GM23338 (cell line): ENCODE measurements at regions not wholly inside any gene's neighbourhood (a gene's known extent, or its start where the extent isn't known, plus 50 kb on each side); places are given as distances from the start of the nearest gene placed in this dataset.
A peak's percentile ranks its signal among the peaks of the same experiment; 100 is the strongest.

Experiments used
- ATAC-seq: fragments of 200-7000 bp; cut with Tn5 transposase; 3 replicates; pipeline ENCODE4 v1.9.1; 2020
- DNase-seq: peaks from one replicate; pipeline ENCODE4 v3.0.0-alpha.2; 2015; ENCODE audit warnings: low spot score
- H2AFZ ChIP-seq: fragments of 200-600 bp; sonication (generic); 2 replicates; pipeline ENCODE4 v1.8.0; 2016; ENCODE audit warnings: antibody characterized with exemption, mild to moderate bottlenecking, moderate library complexity
- H3F3A ChIP-seq: fragments of 200-600 bp; sonication (generic); replicated peaks from 2 replicates; pipeline ENCODE4 v1.8.0; 2017; ENCODE audit warnings: antibody characterized with exemption, mixed run types, low read depth
- H3K27ac ChIP-seq: fragments of 200-600 bp; sonication (generic); 2 replicates; pipeline ENCODE4 v1.6.1; 2016; ENCODE audit warnings: low read depth
- H3K27me3 ChIP-seq: fragments of 200-600 bp; sonication (generic); 2 replicates; pipeline ENCODE4 v1.8.0; 2016; ENCODE audit warnings: mild to moderate bottlenecking, mixed run types, moderate library complexity; ENCODE audit not compliant: insufficient read depth
- H3K36me3 ChIP-seq: fragments of 200-600 bp; sonication (generic); 2 replicates; pipeline ENCODE4 v1.8.0; 2016; ENCODE audit warnings: mild to moderate bottlenecking; ENCODE audit not compliant: insufficient read depth
- H3K4me1 ChIP-seq: fragments of 200-600 bp; sonication (generic); 2 replicates; pipeline ENCODE4 v1.8.0; 2016; ENCODE audit warnings: mild to moderate bottlenecking, moderate library complexity; ENCODE audit not compliant: insufficient read depth
- H3K4me2 ChIP-seq: fragments of 200-600 bp; sonication (generic); 2 replicates; pipeline ENCODE4 v1.7.1; 2017; ENCODE audit warnings: mixed run types
- H3K4me3 ChIP-seq: fragments of 200-600 bp; sonication (generic); 2 replicates; pipeline ENCODE4 v1.6.1; 2016; ENCODE audit warnings: mixed run types
- H3K79me2 ChIP-seq: fragments of 200-600 bp; sonication (generic); replicated peaks from 2 replicates; pipeline ENCODE4 v1.8.0; 2017; ENCODE audit warnings: mild to moderate bottlenecking; ENCODE audit not compliant: insufficient read depth
- H3K9me2 ChIP-seq: fragments of 200-600 bp; sonication (generic); 2 replicates; pipeline ENCODE4 v1.8.0; 2017; ENCODE audit not compliant: insufficient read depth
- H4K20me1 ChIP-seq: fragments of 200-600 bp; sonication (generic); replicated peaks from 2 replicates; pipeline ENCODE4 v1.8.0; 2017; ENCODE audit warnings: mild to moderate bottlenecking; ENCODE audit not compliant: insufficient read depth
- H3K27ac Mint-ChIP-seq: 2 replicates; pipeline ENCODE4 v1.8.0; 2020; ENCODE audit warnings: inconsistent platforms, mild to moderate bottlenecking, moderate library complexity, mixed read lengths
- H3K27me3 Mint-ChIP-seq: 3 replicates; pipeline ENCODE4 v1.8.0; 2022; ENCODE audit warnings: low read depth, mild to moderate bottlenecking, moderate library complexity, mixed read lengths, inconsistent platforms; ENCODE audit not compliant: insufficient read depth, poor library complexity
- H3K36me3 Mint-ChIP-seq: 3 replicates; pipeline ENCODE4 v1.8.0; 2021; ENCODE audit warnings: low read depth, mild to moderate bottlenecking, inconsistent platforms, moderate library complexity, mixed read lengths
- H3K4me1 Mint-ChIP-seq: 3 replicates; pipeline ENCODE4 v1.8.0; 2020; ENCODE audit warnings: mild to moderate bottlenecking, inconsistent platforms, mixed read lengths
- H3K4me3 Mint-ChIP-seq: 3 replicates; pipeline ENCODE4 v1.8.0; 2021; ENCODE audit warnings: moderate library complexity, mild to moderate bottlenecking, inconsistent platforms, mixed read lengths
- H3K9me3 Mint-ChIP-seq: 3 replicates; pipeline ENCODE4 v1.8.0; 2020; ENCODE audit warnings: moderate library complexity, mild to moderate bottlenecking, inconsistent platforms, mixed read lengths
- CREB1 ChIP-seq: fragments of 250-450 bp; sonication (Bioruptor Pico); IDR thresholded peaks from 2 replicates; pipeline ENCODE4 v1.5.0; 2020; ENCODE audit warnings: low read depth, mild to moderate bottlenecking, moderate library complexity
- EZH2 ChIP-seq: fragments of 200-600 bp; sonication (generic); IDR thresholded peaks from one replicate; pipeline ENCODE4 v1.8.0; 2017; ENCODE audit warnings: antibody characterized with exemption, mild to moderate bottlenecking, low read depth; ENCODE audit not compliant: unreplicated experiment
- EZH2phosphoT487 ChIP-seq: fragments of 200-600 bp; sonication (generic); IDR thresholded peaks from one replicate; pipeline ENCODE4 v1.8.1; 2018; ENCODE audit warnings: antibody characterized with exemption; ENCODE audit not compliant: unreplicated experiment
- JUNB ChIP-seq: IDR thresholded peaks from one replicate; pipeline ENCODE4 v1.6.1; 2016; ENCODE audit warnings: antibody characterized with exemption; ENCODE audit not compliant: unreplicated experiment
- NANOG ChIP-seq: IDR thresholded peaks from 2 replicates; pipeline ENCODE4 v1.6.1; 2016; ENCODE audit warnings: antibody characterized with exemption, borderline replicate concordance
- POLR2AphosphoS5 ChIP-seq: IDR thresholded peaks from 2 replicates; pipeline ENCODE4 v1.6.1; 2016; ENCODE audit warnings: antibody characterized with exemption, low read depth
- STAT1 ChIP-seq: IDR thresholded peaks from one replicate; pipeline ENCODE4 v1.6.1; 2016; ENCODE audit warnings: antibody characterized with exemption; ENCODE audit not compliant: unreplicated experiment
- ZNF114 ChIP-seq: fragments of 250-450 bp; sonication (Bioruptor Pico); IDR thresholded peaks from 2 replicates; pipeline ENCODE4 v1.5.0; 2020; ENCODE audit warnings: mild to moderate bottlenecking, moderate library complexity
- TF ChIP-seq, protein P1 (sequence below), 2 experiments: fragments of 200-600 bp in 1 of 2; sonication (generic) in 1 of 2; conservative IDR thresholded peaks; 2 replicates each; pipeline versions ENCODE4 v1.5.1 to v1.6.1; 2016 to 2017; ENCODE audit warnings: antibody characterized with exemption in 2 of 2, low read depth in 2 of 2, mild to moderate bottlenecking in 2 of 2, moderate library complexity in 1 of 2
- TF ChIP-seq, protein P2 (sequence below): fragments of 250-450 bp; sonication (Bioruptor Pico); IDR thresholded peaks from 2 replicates; pipeline ENCODE4 v1.5.0; 2020; ENCODE audit warnings: mild to moderate bottlenecking, moderate library complexity
- TF ChIP-seq, protein P3 (sequence below): IDR thresholded peaks from 2 replicates; pipeline ENCODE4 v1.6.1; 2016; ENCODE audit warnings: antibody characterized with exemption

DNA sequence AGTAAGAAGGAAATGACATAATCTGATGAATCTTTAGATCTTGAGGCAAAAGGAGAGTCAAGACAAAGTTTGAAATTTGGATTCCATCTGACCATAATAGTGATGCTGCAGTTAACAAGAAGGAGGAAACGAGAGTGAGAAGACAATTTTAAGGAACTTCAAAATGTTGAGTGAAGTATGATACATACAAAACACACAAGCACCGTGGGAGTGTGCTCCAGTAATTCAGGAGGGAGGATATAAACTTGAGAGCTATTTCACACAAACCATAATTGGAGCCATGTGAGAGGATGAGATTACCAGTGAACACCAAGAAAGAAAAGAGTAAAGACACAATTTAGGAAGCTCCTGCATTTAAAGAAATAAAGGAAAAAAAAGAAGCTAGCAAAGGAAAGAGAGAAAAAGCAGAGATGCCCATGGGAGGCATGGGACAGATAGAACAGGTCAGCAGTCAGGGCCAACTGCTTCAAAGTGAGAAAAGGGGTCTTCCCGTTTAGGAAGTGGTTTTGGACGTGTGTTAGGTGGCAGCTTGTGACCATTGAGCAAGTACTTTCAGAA, 150.7 kb upstream of the SLC7A11 start:
- H3K4me3 Mint-ChIP-seq = no peak overlapping the region
- H3F3A ChIP-seq = no peaks in the 10 kb centered on the region
- H3K4me1 ChIP-seq = 0 out of 2 replicates have a peak, but pooled peaks cover under 1% of the 10 kb centered on the region
- H3K27ac ChIP-seq = no peak overlapping the region
- DNase-seq (no peak), ATAC-seq (no peak)
- H3K9me3 Mint-ChIP-seq = no peaks in the 10 kb centered on the region
- H3K27me3 Mint-ChIP-seq = no peaks in the 10 kb centered on the region
- H3K27me3 ChIP-seq = no peaks in the 10 kb centered on the region
- no peak overlapping the region for H3K27ac Mint-ChIP-seq
- no peaks in the 10 kb centered on the region for H3K36me3 Mint-ChIP-seq
- no peak overlapping the region for H3K4me2 ChIP-seq
- no peaks in the 10 kb centered on the region for H4K20me1 ChIP-seq
- peak overlapping the region; percentile 12; the same call in 1 of the 2 replicates for H2AFZ ChIP-seq
- H3K79me2 ChIP-seq = no peaks in the 10 kb centered on the region
- H3K9me2 ChIP-seq = no peaks in the 10 kb centered on the region
- no peak overlapping the region for H3K4me3 ChIP-seq
- TF ChIP-seq EZH2 = no peak
- TF ChIP-seq STAT1 = no peak
- no peaks in the 10 kb centered on the region for H3K4me1 Mint-ChIP-seq
- no peaks in the 10 kb centered on the region for H3K36me3 ChIP-seq

DNA sequence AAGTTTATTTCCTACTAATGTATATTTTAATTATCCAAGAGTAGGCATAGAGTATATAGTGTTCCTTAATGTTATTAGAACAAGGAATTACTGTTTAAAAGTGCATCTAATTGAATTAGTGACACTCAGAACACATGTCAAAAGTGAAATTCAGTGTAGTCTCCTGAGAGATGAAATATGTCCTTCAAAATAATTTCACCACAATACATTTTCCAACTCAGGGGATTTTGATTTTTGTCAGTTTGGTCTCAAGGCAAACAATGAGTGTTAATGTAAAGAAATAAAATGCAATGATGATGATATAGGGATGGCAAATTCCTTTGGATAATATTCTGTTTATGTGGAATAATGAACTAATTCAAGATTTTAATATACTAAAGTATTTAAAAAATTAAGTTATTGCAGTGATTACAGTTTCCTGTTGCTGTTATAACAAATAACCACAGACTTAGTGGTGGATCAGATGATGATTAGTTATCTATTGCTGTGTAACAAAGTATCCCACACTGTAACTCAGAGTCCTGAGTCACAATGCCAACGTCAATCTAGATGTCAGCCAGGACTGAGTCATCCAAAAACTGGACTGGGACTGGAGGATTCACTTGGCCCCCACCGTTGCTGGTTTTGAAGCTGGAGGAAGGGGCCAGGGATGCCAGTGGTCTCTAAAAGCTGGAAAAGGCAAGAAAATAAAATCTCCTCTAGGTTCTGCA, 148.0 kb upstream of the SLC7A11 start:
- no peaks in the 10 kb centered on the region for H3K27me3 ChIP-seq
- no peaks in the 10 kb centered on the region for H3K9me3 Mint-ChIP-seq
- H3K4me3 Mint-ChIP-seq = no peak overlapping the region
- no peaks in the 10 kb centered on the region for H4K20me1 ChIP-seq
- no peak overlapping the region for H2AFZ ChIP-seq
- H3K27ac Mint-ChIP-seq = no peak overlapping the region
- H3K36me3 Mint-ChIP-seq = no peaks in the 10 kb centered on the region
- H3K36me3 ChIP-seq = no peaks in the 10 kb centered on the region
- no peak overlapping the region for H3K4me3 ChIP-seq
- no peaks in the 10 kb centered on the region for H3K79me2 ChIP-seq
- ATAC-seq (no peak), DNase-seq (no peak)
- H3K27me3 Mint-ChIP-seq = no peaks in the 10 kb centered on the region
- no peaks in the 10 kb centered on the region for H3F3A ChIP-seq
- no peaks in the 10 kb centered on the region for H3K9me2 ChIP-seq
- H3K4me2 ChIP-seq = no peak overlapping the region
- H3K4me1 Mint-ChIP-seq = no peaks in the 10 kb centered on the region
- no peaks in the 10 kb centered on the region for H3K4me1 ChIP-seq
- H3K27ac ChIP-seq = no peak overlapping the region
- TF ChIP-seq JUNB (no peak), EZH2phosphoT487 (no peak), CREB1 (no peak), ZNF114 (CRISPR knock-in tag) (no peak), NANOG (no peak), STAT1 (no peak), EZH2 (no peak), POLR2AphosphoS5 (no peak)
- TF ChIP-seq, protein P1, sequence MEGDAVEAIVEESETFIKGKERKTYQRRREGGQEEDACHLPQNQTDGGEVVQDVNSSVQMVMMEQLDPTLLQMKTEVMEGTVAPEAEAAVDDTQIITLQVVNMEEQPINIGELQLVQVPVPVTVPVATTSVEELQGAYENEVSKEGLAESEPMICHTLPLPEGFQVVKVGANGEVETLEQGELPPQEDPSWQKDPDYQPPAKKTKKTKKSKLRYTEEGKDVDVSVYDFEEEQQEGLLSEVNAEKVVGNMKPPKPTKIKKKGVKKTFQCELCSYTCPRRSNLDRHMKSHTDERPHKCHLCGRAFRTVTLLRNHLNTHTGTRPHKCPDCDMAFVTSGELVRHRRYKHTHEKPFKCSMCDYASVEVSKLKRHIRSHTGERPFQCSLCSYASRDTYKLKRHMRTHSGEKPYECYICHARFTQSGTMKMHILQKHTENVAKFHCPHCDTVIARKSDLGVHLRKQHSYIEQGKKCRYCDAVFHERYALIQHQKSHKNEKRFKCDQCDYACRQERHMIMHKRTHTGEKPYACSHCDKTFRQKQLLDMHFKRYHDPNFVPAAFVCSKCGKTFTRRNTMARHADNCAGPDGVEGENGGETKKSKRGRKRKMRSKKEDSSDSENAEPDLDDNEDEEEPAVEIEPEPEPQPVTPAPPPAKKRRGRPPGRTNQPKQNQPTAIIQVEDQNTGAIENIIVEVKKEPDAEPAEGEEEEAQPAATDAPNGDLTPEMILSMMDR (conservative IDR thresholded peaks at IDR 0.05; ENCODE audit: low read depth in 2 of 2) = no peak
- TF ChIP-seq, protein P2, sequence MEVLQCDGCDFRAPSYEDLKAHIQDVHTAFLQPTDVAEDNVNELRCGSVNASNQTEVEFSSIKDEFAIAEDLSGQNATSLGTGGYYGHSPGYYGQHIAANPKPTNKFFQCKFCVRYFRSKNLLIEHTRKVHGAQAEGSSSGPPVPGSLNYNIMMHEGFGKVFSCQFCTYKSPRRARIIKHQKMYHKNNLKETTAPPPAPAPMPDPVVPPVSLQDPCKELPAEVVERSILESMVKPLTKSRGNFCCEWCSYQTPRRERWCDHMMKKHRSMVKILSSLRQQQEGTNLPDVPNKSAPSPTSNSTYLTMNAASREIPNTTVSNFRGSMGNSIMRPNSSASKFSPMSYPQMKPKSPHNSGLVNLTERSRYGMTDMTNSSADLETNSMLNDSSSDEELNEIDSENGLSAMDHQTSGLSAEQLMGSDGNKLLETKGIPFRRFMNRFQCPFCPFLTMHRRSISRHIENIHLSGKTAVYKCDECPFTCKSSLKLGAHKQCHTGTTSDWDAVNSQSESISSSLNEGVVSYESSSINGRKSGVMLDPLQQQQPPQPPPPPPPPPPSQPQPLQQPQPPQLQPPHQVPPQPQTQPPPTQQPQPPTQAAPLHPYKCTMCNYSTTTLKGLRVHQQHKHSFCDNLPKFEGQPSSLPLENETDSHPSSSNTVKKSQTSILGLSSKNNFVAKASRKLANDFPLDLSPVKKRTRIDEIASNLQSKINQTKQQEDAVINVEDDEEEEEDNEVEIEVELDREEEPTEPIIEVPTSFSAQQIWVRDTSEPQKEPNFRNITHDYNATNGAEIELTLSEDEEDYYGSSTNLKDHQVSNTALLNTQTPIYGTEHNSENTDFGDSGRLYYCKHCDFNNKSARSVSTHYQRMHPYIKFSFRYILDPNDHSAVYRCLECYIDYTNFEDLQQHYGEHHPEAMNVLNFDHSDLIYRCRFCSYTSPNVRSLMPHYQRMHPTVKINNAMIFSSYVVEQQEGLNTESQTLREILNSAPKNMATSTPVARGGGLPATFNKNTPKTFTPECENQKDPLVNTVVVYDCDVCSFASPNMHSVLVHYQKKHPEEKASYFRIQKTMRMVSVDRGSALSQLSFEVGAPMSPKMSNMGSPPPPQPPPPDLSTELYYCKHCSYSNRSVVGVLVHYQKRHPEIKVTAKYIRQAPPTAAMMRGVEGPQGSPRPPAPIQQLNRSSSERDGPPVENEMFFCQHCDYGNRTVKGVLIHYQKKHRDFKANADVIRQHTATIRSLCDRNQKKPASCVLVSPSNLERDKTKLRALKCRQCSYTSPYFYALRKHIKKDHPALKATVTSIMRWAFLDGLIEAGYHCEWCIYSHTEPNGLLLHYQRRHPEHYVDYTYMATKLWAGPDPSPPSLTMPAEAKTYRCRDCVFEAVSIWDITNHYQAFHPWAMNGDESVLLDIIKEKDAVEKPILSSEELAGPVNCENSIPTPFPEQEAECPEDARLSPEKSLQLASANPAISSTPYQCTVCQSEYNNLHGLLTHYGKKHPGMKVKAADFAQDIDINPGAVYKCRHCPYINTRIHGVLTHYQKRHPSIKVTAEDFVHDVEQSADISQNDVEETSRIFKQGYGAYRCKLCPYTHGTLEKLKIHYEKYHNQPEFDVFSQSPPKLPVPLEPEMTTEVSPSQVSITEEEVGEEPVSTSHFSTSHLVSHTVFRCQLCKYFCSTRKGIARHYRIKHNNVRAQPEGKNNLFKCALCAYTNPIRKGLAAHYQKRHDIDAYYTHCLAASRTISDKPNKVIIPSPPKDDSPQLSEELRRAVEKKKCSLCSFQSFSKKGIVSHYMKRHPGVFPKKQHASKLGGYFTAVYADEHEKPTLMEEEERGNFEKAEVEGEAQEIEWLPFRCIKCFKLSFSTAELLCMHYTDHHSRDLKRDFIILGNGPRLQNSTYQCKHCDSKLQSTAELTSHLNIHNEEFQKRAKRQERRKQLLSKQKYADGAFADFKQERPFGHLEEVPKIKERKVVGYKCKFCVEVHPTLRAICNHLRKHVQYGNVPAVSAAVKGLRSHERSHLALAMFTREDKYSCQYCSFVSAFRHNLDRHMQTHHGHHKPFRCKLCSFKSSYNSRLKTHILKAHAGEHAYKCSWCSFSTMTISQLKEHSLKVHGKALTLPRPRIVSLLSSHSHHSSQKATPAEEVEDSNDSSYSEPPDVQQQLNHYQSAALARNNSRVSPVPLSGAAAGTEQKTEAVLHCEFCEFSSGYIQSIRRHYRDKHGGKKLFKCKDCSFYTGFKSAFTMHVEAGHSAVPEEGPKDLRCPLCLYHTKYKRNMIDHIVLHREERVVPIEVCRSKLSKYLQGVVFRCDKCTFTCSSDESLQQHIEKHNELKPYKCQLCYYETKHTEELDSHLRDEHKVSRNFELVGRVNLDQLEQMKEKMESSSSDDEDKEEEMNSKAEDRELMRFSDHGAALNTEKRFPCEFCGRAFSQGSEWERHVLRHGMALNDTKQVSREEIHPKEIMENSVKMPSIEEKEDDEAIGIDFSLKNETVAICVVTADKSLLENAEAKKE = no peak
- TF ChIP-seq, protein P3, sequence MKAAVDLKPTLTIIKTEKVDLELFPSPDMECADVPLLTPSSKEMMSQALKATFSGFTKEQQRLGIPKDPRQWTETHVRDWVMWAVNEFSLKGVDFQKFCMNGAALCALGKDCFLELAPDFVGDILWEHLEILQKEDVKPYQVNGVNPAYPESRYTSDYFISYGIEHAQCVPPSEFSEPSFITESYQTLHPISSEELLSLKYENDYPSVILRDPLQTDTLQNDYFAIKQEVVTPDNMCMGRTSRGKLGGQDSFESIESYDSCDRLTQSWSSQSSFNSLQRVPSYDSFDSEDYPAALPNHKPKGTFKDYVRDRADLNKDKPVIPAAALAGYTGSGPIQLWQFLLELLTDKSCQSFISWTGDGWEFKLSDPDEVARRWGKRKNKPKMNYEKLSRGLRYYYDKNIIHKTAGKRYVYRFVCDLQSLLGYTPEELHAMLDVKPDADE = no peak
